Liver (tissue), 8 donors: ENCODE measurements at regions not wholly inside any gene's neighbourhood (a gene's known extent, or its start where the extent isn't known, plus 50 kb on each side); places are given as distances from the start of the nearest gene placed in this dataset.

ENCODE experiments used
- DNase-seq: peaks from one replicate; pipeline ENCODE4 v3.0.0-alpha.2; 2017; ENCODE audit warnings: low spot score
- H3K27ac ChIP-seq, 2 donors: one replicate each; pipeline ENCODE4 v1.7.0; 2013; ENCODE audit warnings: inconsistent platforms in 2 of 2, low read length in 2 of 2, control low read depth in 1 of 2, low read depth in 1 of 2, mild to moderate bottlenecking in 1 of 2
- H3K27me3 ChIP-seq, 4 donors: one replicate each; pipeline versions ENCODE4 v1.6.1 to v1.7.0; 2013; ENCODE audit warnings: low read length in 3 of 4, inconsistent platforms in 1 of 4, mild to moderate bottlenecking in 1 of 4, moderate library complexity in 1 of 4; ENCODE audit not compliant: control insufficient read depth in 4 of 4, insufficient read depth in 4 of 4
- H3K36me3 ChIP-seq, 4 donors: one replicate each; pipeline versions ENCODE4 v1.6.1 to v1.7.0; 2013; ENCODE audit warnings: low read length in 3 of 4, mild to moderate bottlenecking in 3 of 4, low read depth in 1 of 4, moderate library complexity in 1 of 4; ENCODE audit not compliant: control insufficient read depth in 4 of 4, insufficient read depth in 3 of 4
- H3K4me1 ChIP-seq, 4 donors: one replicate each; pipeline versions ENCODE4 v1.6.1 to v1.7.0; 2013; ENCODE audit warnings: low read length in 3 of 4, mild to moderate bottlenecking in 3 of 4, moderate library complexity in 1 of 4; ENCODE audit not compliant: control insufficient read depth in 4 of 4, insufficient read depth in 4 of 4
- H3K4me3 ChIP-seq, 3 donors: one replicate each; pipeline versions ENCODE4 v1.6.1 to v1.7.0; 2013; ENCODE audit warnings: low read length in 3 of 3, control low read depth in 1 of 3, low read depth in 1 of 3, mild to moderate bottlenecking in 1 of 3
- H3K9ac ChIP-seq, 2 donors: one replicate each; pipeline ENCODE4 v1.7.0; 2013; ENCODE audit warnings: low read length in 2 of 2, mild to moderate bottlenecking in 2 of 2, moderate library complexity in 2 of 2, control low read depth in 1 of 2, low read depth in 1 of 2
- H3K9me3 ChIP-seq, 4 donors: one replicate each; pipeline versions ENCODE4 v1.6.1 to v1.7.0; 2013; ENCODE audit warnings: low read length in 3 of 4; ENCODE audit not compliant: control insufficient read depth in 4 of 4
- ATF3 ChIP-seq: IDR thresholded peaks from 2 replicates; pipeline ENCODE4 v1.6.1; 2016; ENCODE audit warnings: antibody characterized with exemption
- CTCF ChIP-seq: fragments of 150-350 bp; IDR thresholded peaks from 2 replicates; pipeline ENCODE4 v1.5.1; 2017; ENCODE audit warnings: improper control_type of control experiment, low read depth, low read length; ENCODE audit not compliant: missing input control
- EGR1 ChIP-seq, 2 donors: IDR thresholded peaks; 2 replicates each; pipeline ENCODE4 v1.6.1; 2016 to 2018; ENCODE audit warnings: antibody characterized with exemption in 2 of 2, low read depth in 2 of 2
- FOXA1 ChIP-seq: IDR thresholded peaks from 2 replicates; pipeline ENCODE4 v1.6.1; 2016; ENCODE audit warnings: antibody characterized with exemption
- FOXA2 ChIP-seq: IDR thresholded peaks from 2 replicates; pipeline ENCODE4 v1.6.1; 2016; ENCODE audit warnings: antibody characterized with exemption
- GABPA ChIP-seq, 2 donors: IDR thresholded peaks in 1 of 2; conservative IDR thresholded peaks in 1 of 2; 2 replicates each; pipeline ENCODE4 v1.6.1; 2016; ENCODE audit warnings: antibody characterized with exemption in 2 of 2, mild to moderate bottlenecking in 1 of 2, moderate library complexity in 1 of 2
- HNF4A ChIP-seq, 2 donors: conservative IDR thresholded peaks; 2 replicates each; pipeline ENCODE4 v1.6.1; 2016; ENCODE audit warnings: antibody characterized with exemption in 2 of 2, mild to moderate bottlenecking in 2 of 2
- HNF4G ChIP-seq: IDR thresholded peaks from 2 replicates; pipeline ENCODE4 v1.6.1; 2016; ENCODE audit warnings: antibody characterized with exemption
- JUND ChIP-seq, 2 donors: IDR thresholded peaks; 2 replicates each; pipeline ENCODE4 v1.6.1; 2016; ENCODE audit warnings: antibody characterized with exemption in 2 of 2
- NR2F2 ChIP-seq: IDR thresholded peaks from 2 replicates; pipeline ENCODE4 v1.6.1; 2016; ENCODE audit warnings: antibody characterized with exemption
- RAD21 ChIP-seq, 2 donors: IDR thresholded peaks; 2 replicates each; pipeline ENCODE4 v1.6.1; 2016; ENCODE audit warnings: antibody characterized with exemption in 2 of 2, mild to moderate bottlenecking in 2 of 2
- REST ChIP-seq: IDR thresholded peaks from 2 replicates; pipeline ENCODE4 v1.6.1; 2016; ENCODE audit warnings: antibody characterized with exemption, mild to moderate bottlenecking
- RXRA ChIP-seq, 2 donors: IDR thresholded peaks; 2 replicates each; pipeline ENCODE4 v1.6.1; 2017 to 2018; ENCODE audit warnings: antibody characterized with exemption in 2 of 2, mild to moderate bottlenecking in 1 of 2
- SP1 ChIP-seq: IDR thresholded peaks from 2 replicates; pipeline ENCODE4 v1.6.1; 2018; ENCODE audit warnings: antibody characterized with exemption, mild to moderate bottlenecking
- TAF1 ChIP-seq: conservative IDR thresholded peaks from 2 replicates; pipeline ENCODE4 v1.6.1; 2016; ENCODE audit warnings: antibody characterized with exemption, mild to moderate bottlenecking
- YY1 ChIP-seq: IDR thresholded peaks from 2 replicates; pipeline ENCODE4 v1.6.1; 2016; ENCODE audit warnings: antibody characterized with exemption, mild to moderate bottlenecking
- WGBS: extraction: QIAGEN DNeasy Blood & Tissue Kit; methylation state at CpG from one replicate; pipeline ENCODE4 v1.1.7; 2013; 5-methylcytosine and 5-hydroxymethylcytosine counted together
- TF ChIP-seq, protein P1 (sequence below): IDR thresholded peaks from 2 replicates; pipeline ENCODE4 v1.6.1; 2016; ENCODE audit warnings: antibody characterized with exemption
- TF ChIP-seq, protein P2 (sequence below): IDR thresholded peaks from 2 replicates; pipeline ENCODE4 v1.6.1; 2016; ENCODE audit warnings: antibody characterized with exemption
- donor health status: healthy.
- donor health status: healthy.
- donor health status: healthy.
- donor health status: healthy.
- donor health status: healthy.

DNA sequence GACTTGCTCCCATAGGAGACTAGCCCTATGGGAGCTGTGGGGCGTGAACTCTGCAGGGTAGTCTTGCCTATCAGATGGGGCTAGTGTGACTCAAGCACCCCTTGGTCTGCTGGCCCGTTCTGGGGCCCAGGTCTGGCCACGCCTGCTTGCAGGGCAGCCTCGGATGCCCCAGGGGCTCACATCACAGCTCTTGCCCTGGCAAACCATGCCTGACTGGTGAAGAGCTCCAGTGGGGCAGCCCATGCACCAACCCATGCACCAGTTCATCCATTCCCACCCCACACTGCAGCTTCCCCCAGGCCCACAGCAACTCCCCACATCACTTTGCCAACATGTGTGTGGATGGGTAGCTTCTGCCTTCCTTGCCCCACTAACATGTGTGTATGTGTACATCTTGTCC, 93.9 kb upstream of the PRLR start (continued):
- TF ChIP-seq REST, result no peak
- no peak for TF ChIP-seq RAD21 (IDR thresholded peaks at IDR 0.05)

DNA sequence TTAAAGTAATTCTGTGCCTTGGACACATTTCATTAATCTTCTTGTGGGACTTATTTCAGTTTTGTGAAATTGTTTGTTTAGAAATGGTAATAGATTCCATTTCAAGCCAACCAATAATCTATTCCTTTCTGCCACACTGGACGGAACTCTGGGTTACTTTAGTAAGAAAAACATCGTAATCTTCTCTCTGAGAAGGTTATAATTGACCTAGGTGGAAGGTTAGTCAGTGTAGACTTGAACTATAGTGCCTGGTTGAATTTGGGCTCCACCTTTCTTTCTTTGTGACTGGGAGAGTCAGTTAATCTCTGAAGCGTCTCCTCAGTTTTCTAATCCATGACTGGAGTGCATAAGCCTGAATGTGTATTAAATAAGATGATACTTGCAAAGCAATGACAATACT, 89.7 kb upstream of the PRLR start:
- Histone ChIP-seq H3K27ac (no peak overlapping the region), H3K4me3 (no peak overlapping the region), H3K36me3 (no peaks in the 10 kb centered on the region), H3K27me3 (no peaks in the 10 kb centered on the region), H3K9me3 (no peaks in the 10 kb centered on the region), H3K9ac (no peak overlapping the region), H3K4me1 (no peaks in the 10 kb centered on the region)
- 94% methylated on average over 3 of the region's 3 CpGs for WGBS
- DNase-seq, result no peak
- TF ChIP-seq, protein P1, sequence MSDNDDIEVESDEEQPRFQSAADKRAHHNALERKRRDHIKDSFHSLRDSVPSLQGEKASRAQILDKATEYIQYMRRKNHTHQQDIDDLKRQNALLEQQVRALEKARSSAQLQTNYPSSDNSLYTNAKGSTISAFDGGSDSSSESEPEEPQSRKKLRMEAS, result no peak
- TF ChIP-seq HNF4A (conservative IDR thresholded peaks at IDR 0.05), result no peak
- TF ChIP-seq RXRA (IDR thresholded peaks at IDR 0.05), result no peak
- TF ChIP-seq, protein P2, sequence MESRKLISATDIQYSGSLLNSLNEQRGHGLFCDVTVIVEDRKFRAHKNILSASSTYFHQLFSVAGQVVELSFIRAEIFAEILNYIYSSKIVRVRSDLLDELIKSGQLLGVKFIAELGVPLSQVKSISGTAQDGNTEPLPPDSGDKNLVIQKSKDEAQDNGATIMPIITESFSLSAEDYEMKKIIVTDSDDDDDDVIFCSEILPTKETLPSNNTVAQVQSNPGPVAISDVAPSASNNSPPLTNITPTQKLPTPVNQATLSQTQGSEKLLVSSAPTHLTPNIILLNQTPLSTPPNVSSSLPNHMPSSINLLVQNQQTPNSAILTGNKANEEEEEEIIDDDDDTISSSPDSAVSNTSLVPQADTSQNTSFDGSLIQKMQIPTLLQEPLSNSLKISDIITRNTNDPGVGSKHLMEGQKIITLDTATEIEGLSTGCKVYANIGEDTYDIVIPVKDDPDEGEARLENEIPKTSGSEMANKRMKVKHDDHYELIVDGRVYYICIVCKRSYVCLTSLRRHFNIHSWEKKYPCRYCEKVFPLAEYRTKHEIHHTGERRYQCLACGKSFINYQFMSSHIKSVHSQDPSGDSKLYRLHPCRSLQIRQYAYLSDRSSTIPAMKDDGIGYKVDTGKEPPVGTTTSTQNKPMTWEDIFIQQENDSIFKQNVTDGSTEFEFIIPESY, result no peak
- no peak for TF ChIP-seq EGR1 (IDR thresholded peaks at IDR 0.05; ENCODE audit: low read depth in 2 of 2)
- TF ChIP-seq HNF4G, result no peak
- TF ChIP-seq GABPA (IDR thresholded peaks at IDR 0.05 in 1 of 2, conservative IDR thresholded peaks at IDR 0.05 in 1 of 2), result no peak
- TF ChIP-seq NR2F2, result no peak
- TF ChIP-seq FOXA2, result no peak
- TF ChIP-seq JUND (IDR thresholded peaks at IDR 0.05), result no peak
- no peak for TF ChIP-seq REST
- no peak for TF ChIP-seq CTCF
- TF ChIP-seq FOXA1, result no peak
- TF ChIP-seq YY1, result no peak
- TF ChIP-seq ATF3, result no peak
- no peak for TF ChIP-seq SP1
- no peak for TF ChIP-seq TAF1
- TF ChIP-seq RAD21 (IDR thresholded peaks at IDR 0.05), result no peak
